Endodermal cell (in vitro differentiated cells): ENCODE measurements at regions not wholly inside any gene's neighbourhood (a gene's known extent, or its start where the extent isn't known, plus 50 kb on each side); places are given as distances from the start of the nearest gene placed in this dataset.

Experiments
- DNase-seq: peaks from one replicate; pipeline ENCODE4 v3.0.0-alpha.2; 2017
- H3K27ac ChIP-seq: 2 replicates; pipeline ENCODE4 v1.5.1; 2013; ENCODE audit warnings: mild to moderate bottlenecking, low read depth, low read length, moderate library complexity
- H3K27me3 ChIP-seq: 2 replicates; pipeline ENCODE4 v1.6.1; 2013; ENCODE audit warnings: mild to moderate bottlenecking, low read length, moderate library complexity; ENCODE audit not compliant: insufficient read depth, control insufficient read depth, poor library complexity, severe bottlenecking
- H3K36me3 ChIP-seq: 2 replicates; pipeline ENCODE4 v1.7.0; 2013; ENCODE audit warnings: mild to moderate bottlenecking, low read length, moderate library complexity; ENCODE audit not compliant: control insufficient read depth, insufficient read depth
- H3K4me1 ChIP-seq: one replicate; pipeline ENCODE4 v1.7.0; 2013; ENCODE audit warnings: low read length; ENCODE audit not compliant: control insufficient read depth, insufficient read depth
- H3K4me3 ChIP-seq: 2 replicates; pipeline ENCODE4 v1.5.1; 2013; ENCODE audit warnings: mild to moderate bottlenecking, low read length, moderate library complexity
- H3K9ac ChIP-seq: 2 replicates; pipeline ENCODE4 v1.6.1; 2013; ENCODE audit warnings: mild to moderate bottlenecking, low read length, moderate library complexity; ENCODE audit not compliant: poor library complexity, severe bottlenecking; ENCODE audit errors: extremely low read depth
- H3K9me3 ChIP-seq: 2 replicates; pipeline ENCODE4 v1.6.1; 2013; ENCODE audit warnings: mild to moderate bottlenecking, low read length, moderate library complexity; ENCODE audit not compliant: control insufficient read depth
- H3K27ac Mint-ChIP-seq: 2 replicates; pipeline ENCODE4 v1.8.0; 2020; ENCODE audit warnings: mixed read lengths
- H3K27me3 Mint-ChIP-seq: 2 replicates; pipeline ENCODE4 v1.8.0; 2021; ENCODE audit warnings: mild to moderate bottlenecking, mixed read lengths; ENCODE audit not compliant: insufficient read depth
- H3K36me3 Mint-ChIP-seq: 2 replicates; pipeline ENCODE4 v1.8.0; 2020; ENCODE audit warnings: low read depth, mixed read lengths
- H3K4me1 Mint-ChIP-seq: 2 replicates; pipeline ENCODE4 v1.8.0; 2020; ENCODE audit warnings: mixed read lengths
- H3K4me3 Mint-ChIP-seq: 2 replicates; pipeline ENCODE4 v1.8.0; 2020; ENCODE audit warnings: mild to moderate bottlenecking, moderate library complexity, mixed read lengths
- H3K9me3 Mint-ChIP-seq: 2 replicates; pipeline ENCODE4 v1.8.0; 2020; ENCODE audit warnings: mild to moderate bottlenecking, mixed read lengths
- WGBS, 2 experiments: methylation state at CpG; one replicate each; pipeline versions ENCODE4 v1.1.5 to v1.1.7; 2013; ENCODE audit warnings: missing lambda C conversion rate in 2 of 2, mixed read lengths in 1 of 2; ENCODE audit not compliant: insufficient coverage in 1 of 2, insufficient read length in 1 of 2; 5-methylcytosine and 5-hydroxymethylcytosine counted together
- TF ChIP-seq, protein P1 (sequence below): fragments of 200-600 bp; sonication (generic); conservative IDR thresholded peaks from 2 replicates; pipeline ENCODE4 v1.5.0; 2021; ENCODE audit warnings: antibody characterized with exemption, mild to moderate bottlenecking

DNA sequence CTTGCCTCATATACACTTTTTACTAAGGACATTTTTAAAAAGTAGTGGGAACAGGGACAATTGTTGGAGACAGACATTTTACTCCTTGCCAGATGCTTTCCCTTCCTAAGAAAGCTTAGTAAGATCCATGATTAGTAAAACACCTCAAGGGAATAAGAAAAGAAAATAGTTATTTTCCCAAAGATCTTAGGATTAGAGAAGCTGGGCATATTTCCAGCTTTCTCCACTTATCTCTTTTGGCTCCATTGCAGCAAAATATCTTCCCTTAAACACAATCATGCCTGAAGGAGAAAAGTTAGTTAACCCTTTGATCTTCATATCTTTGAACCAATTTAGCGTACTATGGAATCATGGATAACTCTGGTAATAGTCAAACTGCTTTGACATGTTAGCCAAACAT is 257.9 kb downstream of the PCDH18 start:
- WGBS, 2 experiments, result 95% methylated on average over 1 of the region's 1 CpG; no CpG with 5 or more reads in 1 of the 2 experiments
- Histone ChIP-seq H3K27ac (no peak overlapping the region), H3K9me3 (no peaks in the 10 kb centered on the region), H3K27me3 (no peaks in the 10 kb centered on the region), H3K4me3 (no peak overlapping the region), H3K36me3 (no peaks in the 10 kb centered on the region), H3K4me1 (no peaks in the 10 kb centered on the region), H3K9ac (no peak overlapping the region)
- TF ChIP-seq, protein P1, sequence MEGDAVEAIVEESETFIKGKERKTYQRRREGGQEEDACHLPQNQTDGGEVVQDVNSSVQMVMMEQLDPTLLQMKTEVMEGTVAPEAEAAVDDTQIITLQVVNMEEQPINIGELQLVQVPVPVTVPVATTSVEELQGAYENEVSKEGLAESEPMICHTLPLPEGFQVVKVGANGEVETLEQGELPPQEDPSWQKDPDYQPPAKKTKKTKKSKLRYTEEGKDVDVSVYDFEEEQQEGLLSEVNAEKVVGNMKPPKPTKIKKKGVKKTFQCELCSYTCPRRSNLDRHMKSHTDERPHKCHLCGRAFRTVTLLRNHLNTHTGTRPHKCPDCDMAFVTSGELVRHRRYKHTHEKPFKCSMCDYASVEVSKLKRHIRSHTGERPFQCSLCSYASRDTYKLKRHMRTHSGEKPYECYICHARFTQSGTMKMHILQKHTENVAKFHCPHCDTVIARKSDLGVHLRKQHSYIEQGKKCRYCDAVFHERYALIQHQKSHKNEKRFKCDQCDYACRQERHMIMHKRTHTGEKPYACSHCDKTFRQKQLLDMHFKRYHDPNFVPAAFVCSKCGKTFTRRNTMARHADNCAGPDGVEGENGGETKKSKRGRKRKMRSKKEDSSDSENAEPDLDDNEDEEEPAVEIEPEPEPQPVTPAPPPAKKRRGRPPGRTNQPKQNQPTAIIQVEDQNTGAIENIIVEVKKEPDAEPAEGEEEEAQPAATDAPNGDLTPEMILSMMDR, result no peak
- Mint-ChIP-seq H3K4me1 (no peaks in the 10 kb centered on the region), H3K4me3 (no peak overlapping the region), H3K36me3 (no peaks in the 10 kb centered on the region), H3K9me3 (no peaks in the 10 kb centered on the region), H3K27ac (no peak overlapping the region), H3K27me3 (no peaks in the 10 kb centered on the region)
- no peak for DNase-seq

DNA sequence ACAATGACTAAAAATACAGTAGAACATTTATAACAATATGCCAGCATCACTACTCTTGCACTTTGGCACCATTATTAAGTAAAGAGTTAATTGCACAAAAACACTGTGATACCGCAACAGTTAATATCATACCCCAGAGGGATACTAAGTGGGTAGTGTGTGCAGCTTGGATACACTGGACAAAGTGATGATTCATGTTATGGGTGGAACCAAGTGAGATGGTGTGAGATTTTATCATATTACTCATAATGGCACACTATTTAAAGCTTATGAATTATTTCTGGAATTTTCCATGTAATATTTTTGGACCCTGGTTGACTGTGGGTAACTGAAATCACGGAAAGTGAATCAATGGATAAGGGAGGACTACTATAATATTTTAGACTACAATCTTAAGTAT is 265.3 kb downstream of the PCDH18 start:
- Histone ChIP-seq H3K4me1 (no peaks in the 10 kb centered on the region), H3K9ac (no peak overlapping the region), H3K9me3 (no peaks in the 10 kb centered on the region), H3K4me3 (no peak overlapping the region), H3K27me3 (no peaks in the 10 kb centered on the region), H3K36me3 (no peaks in the 10 kb centered on the region), H3K27ac (no peak overlapping the region)
- Mint-ChIP-seq H3K27ac (no peak overlapping the region), H3K4me1 (peaks cover 6% of the 10 kb centered on the region), H3K4me3 (no peak overlapping the region), H3K9me3 (no peaks in the 10 kb centered on the region), H3K36me3 (no peaks in the 10 kb centered on the region), H3K27me3 (no peaks in the 10 kb centered on the region)
- TF ChIP-seq, protein P1, result no peak
- 100% methylated on average over 2 of the region's 2 CpGs; no CpG with 5 or more reads in 1 of the 2 experiments for WGBS, 2 experiments
- no peak for DNase-seq

DNA sequence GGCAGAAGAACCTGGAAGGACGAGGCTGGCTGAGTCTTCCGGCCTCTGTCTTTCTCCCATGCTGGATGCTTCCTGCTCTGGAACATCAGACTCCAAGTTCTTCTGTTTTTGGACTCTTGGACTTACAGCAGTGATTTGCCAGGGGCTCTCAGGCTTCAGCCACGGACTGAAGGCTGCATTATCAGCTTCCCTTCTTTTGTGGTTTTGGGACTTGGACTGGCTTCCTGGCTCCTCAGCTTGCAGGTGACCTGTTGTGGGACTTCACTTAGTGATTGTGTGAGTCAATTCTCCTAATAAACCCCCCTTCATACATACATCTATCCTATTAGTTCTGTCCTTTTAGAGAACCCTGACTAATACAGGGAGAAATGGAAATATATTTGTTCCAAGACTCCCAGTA is 265.8 kb downstream of the PCDH18 start:
- Mint-ChIP-seq H3K27me3 (no peaks in the 10 kb centered on the region), H3K9me3 (no peaks in the 10 kb centered on the region), H3K4me3 (no peak overlapping the region), H3K27ac (no peak overlapping the region), H3K4me1 (peaks cover 6% of the 10 kb centered on the region), H3K36me3 (no peaks in the 10 kb centered on the region)
- H3K27ac ChIP-seq, result no peak overlapping the region
- H3K4me1 ChIP-seq, result no peaks in the 10 kb centered on the region
- H3K27me3 ChIP-seq, result no peaks in the 10 kb centered on the region
- TF ChIP-seq, protein P1, result no peak
- 93 to 100% methylated on average over 3 of the region's 3 CpGs for WGBS, 2 experiments
- no peak for DNase-seq
- H3K9ac ChIP-seq, result no peak overlapping the region
- H3K4me3 ChIP-seq, result no peak overlapping the region
- no peaks in the 10 kb centered on the region for H3K36me3 ChIP-seq
- H3K9me3 ChIP-seq, result no peaks in the 10 kb centered on the region
